ENCODE measurements at regions not wholly inside any gene's neighbourhood (a gene's known extent, or its start where the extent isn't known, plus 50 kb on each side); places are given as distances from the start of the nearest gene placed in this dataset.

- TF ChIP-seq CTCF (IDR thresholded peaks at IDR 0.05) (no peak), POLR2A (IDR thresholded peaks at IDR 0.05) (no peak)
These were observed 89.8 kb upstream of the C1GALT1C1 start for GRCh38 chrX:120719622-120720021.
